GM21528 (cell line): ENCODE measurements at regions not wholly inside any gene's neighbourhood (a gene's known extent, or its start where the extent isn't known, plus 50 kb on each side); places are given as distances from the start of the nearest gene placed in this dataset.

Experiments
- ATAC-seq: cut with Tn5 transposase; IDR thresholded peaks from one replicate; pipeline ENCODE4 v1.9.1; 2021; ENCODE audit warnings: mild to moderate bottlenecking, moderate library complexity; ENCODE audit not compliant: unreplicated experiment, low FRiP score

GRCh38 chr15:31472636-31473384 lies 146.2 kb downstream of the KLF13 start:
- peak; percentile 80 for ATAC-seq

- peak; percentile 22 for ATAC-seq
Measured at GRCh38 chr15:31473385-31474058, 146.9 kb downstream of the KLF13 start.

GRCh38 chr15:31474059-31474868 lies 147.6 kb downstream of the KLF13 start:
- no peak for ATAC-seq

GRCh38 chr15:31476236-31476810 lies 149.7 kb downstream of the KLF13 start:
- no peak for ATAC-seq

GRCh38 chr15:31476866-31477265 lies 150.2 kb downstream of the KLF13 start:
- no peak for ATAC-seq

- no peak for ATAC-seq
Measured at GRCh38 chr15:31477301-31477700, 150.7 kb downstream of the KLF13 start.

GRCh38 chr15:31477851-31478701 lies 151.4 kb downstream of the KLF13 start:
- ATAC-seq = no peak

- ATAC-seq = no peak
Measured at GRCh38 chr15:31478702-31479221, 152.1 kb downstream of the KLF13 start.

- ATAC-seq = no peak
Measured at GRCh38 chr15:31480356-31481025, 153.9 kb downstream of the KLF13 start.

- ATAC-seq = no peak
Measured at GRCh38 chr15:31481142-31481541, 154.5 kb downstream of the KLF13 start.

GRCh38 chr15:31482122-31482922 lies 155.7 kb downstream of the KLF13 start:
- ATAC-seq = no peak

GRCh38 chr15:31483053-31483985 lies 156.7 kb downstream of the KLF13 start:
- ATAC-seq = no peak

- no peak for ATAC-seq
Measured at GRCh38 chr15:31483986-31484951, 157.6 kb downstream of the KLF13 start.

- ATAC-seq = no peak
Measured at GRCh38 chr15:31484986-31485385, 158.4 kb downstream of the KLF13 start.

GRCh38 chr15:31485431-31485830 lies 158.8 kb downstream of the KLF13 start:
- ATAC-seq = no peak

GRCh38 chr15:31485911-31486461 lies 159.4 kb downstream of the KLF13 start:
- no peak for ATAC-seq
